Gastrocnemius medialis (tissue), 4 donors: ENCODE measurements at regions not wholly inside any gene's neighbourhood (a gene's known extent, or its start where the extent isn't known, plus 50 kb on each side); places are given as distances from the start of the nearest gene placed in this dataset.

Experiments
- ATAC-seq, 2 donors: fragments of 150-250 bp; one replicate each; pipeline ENCODE4 v1.9.1; 2016
- DNase-seq, 2 donors: peaks; one replicate each; pipeline ENCODE4 v3.0.0-alpha.2; 2019
- H3K27ac ChIP-seq, 4 donors: fragments of 200-600 bp; sonication (generic); 1 replicate in 1 of 4; 2 replicates in 3 of 4; pipeline ENCODE4 v1.5.1; 2016 to 2018; ENCODE audit warnings: mild to moderate bottlenecking in 2 of 4, moderate library complexity in 1 of 4
- H3K27me3 ChIP-seq, 3 donors: fragments of 200-600 bp; sonication (generic) in 2 of 3; 1 replicate in 1 of 3; 2 replicates in 2 of 3; pipeline versions ENCODE4 v1.5.1 to v1.6.0; 2016 to 2019; ENCODE audit warnings: mild to moderate bottlenecking in 1 of 3, moderate library complexity in 1 of 3
- H3K36me3 ChIP-seq, 2 donors: fragments of 200-600 bp; sonication (generic) in 1 of 2; one replicate each; pipeline ENCODE4 v1.5.1; 2017 to 2018
- H3K4me1 ChIP-seq, 2 donors: fragments of 200-600 bp; sonication (generic) in 1 of 2; one replicate each; pipeline ENCODE4 v1.5.1; 2016 to 2017; ENCODE audit warnings: mild to moderate bottlenecking in 2 of 2
- H3K4me3 ChIP-seq, 4 donors: fragments of 200-600 bp; sonication (generic) in 3 of 4; 1 replicate in 1 of 4; 2 replicates in 3 of 4; pipeline ENCODE4 v1.5.1; 2016 to 2019; ENCODE audit warnings: mild to moderate bottlenecking in 2 of 4
- H3K9me3 ChIP-seq, 3 donors: fragments of 200-600 bp; sonication (generic) in 2 of 3; 1 replicate in 1 of 3; 2 replicates in 2 of 3; pipeline ENCODE4 v1.5.1; 2016 to 2019
- CTCF ChIP-seq, 5 experiments: fragments of 450-650 bp in 3 of 5; fragments of 200-600 bp in 2 of 5; sonication (generic) in 2 of 5; IDR thresholded peaks in 4 of 5; conservative IDR thresholded peaks in 1 of 5; 1 replicate in 4 of 5; 2 replicates in 1 of 5; pipeline ENCODE4 v1.5.1; 2016 to 2019; ENCODE audit warnings: antibody characterized with exemption in 5 of 5, mild to moderate bottlenecking in 3 of 5, moderate library complexity in 3 of 5
- POLR2A ChIP-seq, 2 donors: fragments of 450-650 bp; IDR thresholded peaks; one replicate each; pipeline ENCODE4 v1.6.1; 2017; ENCODE audit warnings: antibody characterized with exemption in 2 of 2, mild to moderate bottlenecking in 2 of 2, moderate library complexity in 2 of 2
- in situ Hi-C, 4 donors: fragments of 200-750 bp; cut with MboI; loops; one replicate each; pipeline versions ENCODE4 v1.15.0 to v1.8.0; 2017; ENCODE audit warnings: low sequenced_read_pairs in 4 of 4
- intact Hi-C: fragments of 100-400 bp; cut with DNase I; formaldehyde crosslinking; loops from one replicate; pipeline ENCODE4 v1.15.1; 2023; ENCODE audit warnings: low total_unique reads

GRCh38 chr5:152804179-152804578, 399.1 kb upstream of the NMUR2 start:
- no peak for ATAC-seq
- in situ Hi-C loops = no loop called here

GRCh38 chr5:152811988-152812387, 406.9 kb upstream of the NMUR2 start:
- H3K27ac ChIP-seq = no peak overlapping the region
- H3K36me3 ChIP-seq = no peaks in the 10 kb centered on the region
- no peaks in the 10 kb centered on the region for H3K4me1 ChIP-seq
- DNase-seq = no peak
- no peak overlapping the region for H3K4me3 ChIP-seq
- intact Hi-C loops = no loop called here
- no peaks in the 10 kb centered on the region for H3K27me3 ChIP-seq
- TF ChIP-seq CTCF (IDR thresholded peaks at IDR 0.05 in 4 of 5, conservative IDR thresholded peaks at IDR 0.05 in 1 of 5) = no peak
- TF ChIP-seq POLR2A (IDR thresholded peaks at IDR 0.05) = no peak
- in situ Hi-C loops = no loop called here
- H3K9me3 ChIP-seq = no peaks in the 10 kb centered on the region
- ATAC-seq = no peak

More at GRCh38 chr5:152804179-152804578, 399.1 kb upstream of the NMUR2 start:
- TF ChIP-seq CTCF (IDR thresholded peaks at IDR 0.05 in 4 of 5, conservative IDR thresholded peaks at IDR 0.05 in 1 of 5) (no peak), POLR2A (IDR thresholded peaks at IDR 0.05) (no peak)
- Histone ChIP-seq H3K4me1 (no peaks in the 10 kb centered on the region), H3K27me3 (no peaks in the 10 kb centered on the region), H3K4me3 (no peak overlapping the region), H3K9me3 (no peaks in the 10 kb centered on the region), H3K27ac (no peak overlapping the region), H3K36me3 (no peaks in the 10 kb centered on the region)
- no peak for DNase-seq
- intact Hi-C loops = no loop called here

- no peak for ATAC-seq
- Histone ChIP-seq H3K27me3 (no peaks in the 10 kb centered on the region), H3K27ac (no peak overlapping the region), H3K4me3 (no peak overlapping the region), H3K36me3 (no peaks in the 10 kb centered on the region), H3K4me1 (no peaks in the 10 kb centered on the region), H3K9me3 (no peaks in the 10 kb centered on the region)
- DNase-seq = no peak
- intact Hi-C loops (no loop called here), in situ Hi-C loops (no loop called here)
- TF ChIP-seq CTCF (IDR thresholded peaks at IDR 0.05 in 4 of 5, conservative IDR thresholded peaks at IDR 0.05 in 1 of 5) (no peak), POLR2A (IDR thresholded peaks at IDR 0.05) (no peak)
These were observed 408.4 kb upstream of the NMUR2 start for GRCh38 chr5:152813526-152813925.

- in situ Hi-C loops (no loop called here), intact Hi-C loops (no loop called here)
- Histone ChIP-seq H3K4me1 (no peaks in the 10 kb centered on the region), H3K27ac (no peak overlapping the region), H3K27me3 (no peaks in the 10 kb centered on the region), H3K9me3 (no peaks in the 10 kb centered on the region), H3K36me3 (no peaks in the 10 kb centered on the region), H3K4me3 (no peak overlapping the region)
- DNase-seq (no peak), ATAC-seq (no peak)
- no peak for TF ChIP-seq CTCF (IDR thresholded peaks at IDR 0.05 in 4 of 5, conservative IDR thresholded peaks at IDR 0.05 in 1 of 5)
- no peak for TF ChIP-seq POLR2A (IDR thresholded peaks at IDR 0.05)
These were observed 414.8 kb upstream of the NMUR2 start for GRCh38 chr5:152819891-152820290.

- no peak overlapping the region for H3K4me3 ChIP-seq
- no peaks in the 10 kb centered on the region for H3K9me3 ChIP-seq
- TF ChIP-seq POLR2A (IDR thresholded peaks at IDR 0.05) = no peak
- TF ChIP-seq CTCF (IDR thresholded peaks at IDR 0.05 in 4 of 5, conservative IDR thresholded peaks at IDR 0.05 in 1 of 5) = no peak
- no peaks in the 10 kb centered on the region for H3K36me3 ChIP-seq
- no peaks in the 10 kb centered on the region for H3K4me1 ChIP-seq
- no peak overlapping the region for H3K27ac ChIP-seq
- intact Hi-C loops = no loop called here
- ATAC-seq (no peak), DNase-seq (no peak)
- in situ Hi-C loops = no loop called here
- no peaks in the 10 kb centered on the region for H3K27me3 ChIP-seq
These were observed 419.2 kb upstream of the NMUR2 start for GRCh38 chr5:152824316-152824715.
